Endothelial cell of umbilical vein (primary cell): ENCODE measurements at regions not wholly inside any gene's neighbourhood (a gene's known extent, or its start where the extent isn't known, plus 50 kb on each side); places are given as distances from the start of the nearest gene placed in this dataset.

Experiments
- BruUV-seq: library from RNA; stranded (reverse); fragments of 400-500 nt; replicated peaks from 2 replicates; lab custom pipeline; 2021; lab: Mats Ljungman, UMichigan
- CTCF ChIA-PET: fragments of 300-600, 350-600 bp; sonication (Branson Sonifier 250); formaldehyde crosslinking; loops from one replicate; lab custom pipeline; 2021; ENCODE audit warnings: antibody characterized with exemption, inconsistent platforms; lab: Charles Lee
- POLR2A ChIA-PET: fragments of 300-600, 350-600 bp; sonication (Branson Sonifier 250); formaldehyde crosslinking; loops from one replicate; lab custom pipeline; 2021; ENCODE audit warnings: antibody characterized with exemption, inconsistent platforms; lab: Charles Lee
- DNase-seq: peaks from one replicate; pipeline ENCODE4 v3.0.0-alpha.2; 2011; ENCODE audit warnings: low read depth, low spot score
- FAIRE-seq: peaks from 2 replicates; lab custom pipeline; 2011; peaks lifted over from hg19 to GRCh38; lab: Jason Lieb, UNC
- H2AFZ ChIP-seq: 2 replicates; pipeline ENCODE4 v1.6.0; 2012; ENCODE audit warnings: low read depth, low read length, control low read depth, inconsistent platforms
- H3K27ac ChIP-seq: 2 replicates; pipeline ENCODE4 v1.5.1; 2011; ENCODE audit warnings: low read depth, mild to moderate bottlenecking, control low read depth, low read length, moderate library complexity; ENCODE audit not compliant: insufficient read depth
- H3K27me3 ChIP-seq, 2 experiments: 2 replicates each; pipeline versions ENCODE4 v1.6.0 to v1.6.1; 2011; ENCODE audit warnings: low read length in 2 of 2, mixed read lengths in 1 of 2; ENCODE audit not compliant: control insufficient read depth in 2 of 2, insufficient read depth in 2 of 2
- H3K36me3 ChIP-seq, 2 experiments: 2 replicates in 1 of 2; 3 replicates in 1 of 2; pipeline ENCODE4 v1.5.1; 2011; ENCODE audit warnings: low read length in 2 of 2, mild to moderate bottlenecking in 1 of 2, moderate library complexity in 1 of 2; ENCODE audit not compliant: control insufficient read depth in 2 of 2, insufficient read depth in 2 of 2; ENCODE audit errors: extremely low read depth in 1 of 2
- H3K4me1 ChIP-seq: 3 replicates; pipeline ENCODE4 v1.5.1; 2011; ENCODE audit warnings: mild to moderate bottlenecking, low read length; ENCODE audit not compliant: control insufficient read depth, insufficient read depth; ENCODE audit errors: extremely low read depth
- H3K4me2 ChIP-seq: 2 replicates; pipeline ENCODE4 v1.6.1; 2011; ENCODE audit warnings: low read length, control low read depth, mixed read lengths; ENCODE audit not compliant: insufficient read depth
- H3K4me3 ChIP-seq, 3 experiments: fragments of 200-600 bp in 1 of 3; sonication (generic), shearing (Covaris generic) in 1 of 3; replicated peaks in 1 of 3; 2 replicates each; pipeline ENCODE4 v1.5.1; 2011 to 2016; ENCODE audit warnings: control low read depth in 3 of 3, low read length in 3 of 3, mild to moderate bottlenecking in 2 of 3, inconsistent platforms in 1 of 3, low read depth in 1 of 3, moderate library complexity in 1 of 3; ENCODE audit not compliant: insufficient read depth in 1 of 3
- H3K79me2 ChIP-seq: 2 replicates; pipeline ENCODE4 v1.6.0; 2012; ENCODE audit warnings: low read length, inconsistent platforms; ENCODE audit not compliant: control insufficient read depth, insufficient read depth
- H3K9ac ChIP-seq: replicated peaks from 2 replicates; pipeline ENCODE3; 2011; ENCODE audit warnings: low read length, control low read depth; ENCODE audit not compliant: insufficient read depth; ENCODE audit errors: extremely low read depth
- H3K9me1 ChIP-seq: replicated peaks from 3 replicates; pipeline ENCODE4 v1.6.0; 2011; ENCODE audit warnings: mild to moderate bottlenecking, low read length; ENCODE audit not compliant: control insufficient read depth, insufficient read depth; ENCODE audit errors: extremely low read depth
- H3K9me3 ChIP-seq: replicated peaks from 2 replicates; pipeline ENCODE4 v1.5.1; 2012; ENCODE audit warnings: low read length, inconsistent platforms; ENCODE audit not compliant: control insufficient read depth, insufficient read depth
- H4K20me1 ChIP-seq: replicated peaks from 2 replicates; pipeline ENCODE3; 2011; ENCODE audit warnings: mild to moderate bottlenecking, low read length; ENCODE audit not compliant: control insufficient read depth, insufficient read depth; ENCODE audit errors: extremely low read depth
- EZH2 ChIP-seq: IDR thresholded peaks from 2 replicates; pipeline ENCODE4 v1.6.1; 2012; ENCODE audit warnings: borderline replicate concordance, low read depth, mild to moderate bottlenecking, moderate library complexity, low read length, inconsistent platforms; ENCODE audit not compliant: severe bottlenecking
- JUN ChIP-seq: IDR thresholded peaks from 2 replicates; pipeline ENCODE4 v1.6.1; 2011; ENCODE audit warnings: borderline replicate concordance, low read depth; ENCODE audit not compliant: insufficient read length, insufficient read depth
- dilution Hi-C: fragments of 300-500 bp; cut with MboI; formaldehyde crosslinking; loops from one replicate; pipeline ENCODE4 v1.15.0; 2019; ENCODE audit warnings: low sequenced_read_pairs; ENCODE audit not compliant: extremely low pct_ligation_motif_present
- intact Hi-C: fragments of 100-400 bp; cut with micrococcal nuclease; formaldehyde crosslinking; loops from one replicate; pipeline ENCODE4 v1.10.0; 2022
- TF ChIP-seq, protein P1 (sequence below), 2 donors: IDR thresholded peaks; 1 replicate in 1 of 2; 2 replicates in 1 of 2; pipeline ENCODE4 v1.5.1; 2011; ENCODE audit warnings: low read length in 2 of 2, mild to moderate bottlenecking in 2 of 2, moderate library complexity in 2 of 2, control low read depth in 1 of 2, inconsistent platforms in 1 of 2, low read depth in 1 of 2; ENCODE audit not compliant: insufficient read depth in 1 of 2; ENCODE audit errors: extremely low read depth in 1 of 2

DNA sequence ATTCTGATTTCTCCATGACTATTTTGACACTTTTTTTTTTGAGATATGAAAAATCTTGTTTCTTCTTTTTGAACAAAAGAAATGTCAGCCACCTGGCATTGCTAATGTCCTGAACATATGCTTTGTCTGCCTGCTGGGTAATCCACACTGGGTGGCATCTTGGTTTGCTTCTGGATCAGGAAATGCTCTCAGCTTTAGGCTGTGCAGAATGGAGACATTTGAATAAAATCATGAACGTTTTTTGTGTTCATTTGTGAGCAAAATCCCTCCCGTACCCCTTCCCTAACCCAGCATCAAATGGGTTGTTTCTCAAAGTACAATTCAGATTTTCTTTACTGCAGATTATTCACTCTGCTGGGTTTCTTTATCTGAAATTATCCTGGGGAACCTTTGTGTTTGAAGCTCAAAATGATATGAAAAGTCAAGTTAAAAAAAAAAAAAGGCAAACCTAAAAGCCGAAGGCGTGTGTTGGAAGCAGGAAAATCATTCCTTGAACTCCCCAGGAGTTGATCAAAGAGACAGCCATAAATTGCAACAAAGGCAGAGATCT is 53.4 kb upstream of the KLF7 start:
- ChIA-PET CTCF (interaction anchor here (0.6 to 2.3 kb wide), 5 partner anchors 16 to 81 kb away, joined by 3 to 10 read pairs (median 4); no protein-coding TSS in a partner anchor), POLR2A (no interaction called here)
- Histone ChIP-seq H3K9ac (no peak overlapping the region), H4K20me1 (no peaks in the 10 kb centered on the region), H3K27me3 (no peaks in the 10 kb centered on the region), H3K4me1 (no peaks in the 10 kb centered on the region), H3K36me3 (no peaks in the 10 kb centered on the region), H3K9me1 (no peaks in the 10 kb centered on the region), H3K4me2 (no peak overlapping the region), H3K79me2 (no peaks in the 10 kb centered on the region), H3K27ac (no peak overlapping the region), H2AFZ (no peak overlapping the region), H3K4me3 (no peak overlapping the region), H3K9me3 (no peaks in the 10 kb centered on the region)
- intact Hi-C loops = no loop called here
- dilution Hi-C loops = no loop called here
- BruUV-seq = no TSS peak
- DNase-seq (no peak), FAIRE-seq (no peak)
- TF ChIP-seq, protein P1, sequence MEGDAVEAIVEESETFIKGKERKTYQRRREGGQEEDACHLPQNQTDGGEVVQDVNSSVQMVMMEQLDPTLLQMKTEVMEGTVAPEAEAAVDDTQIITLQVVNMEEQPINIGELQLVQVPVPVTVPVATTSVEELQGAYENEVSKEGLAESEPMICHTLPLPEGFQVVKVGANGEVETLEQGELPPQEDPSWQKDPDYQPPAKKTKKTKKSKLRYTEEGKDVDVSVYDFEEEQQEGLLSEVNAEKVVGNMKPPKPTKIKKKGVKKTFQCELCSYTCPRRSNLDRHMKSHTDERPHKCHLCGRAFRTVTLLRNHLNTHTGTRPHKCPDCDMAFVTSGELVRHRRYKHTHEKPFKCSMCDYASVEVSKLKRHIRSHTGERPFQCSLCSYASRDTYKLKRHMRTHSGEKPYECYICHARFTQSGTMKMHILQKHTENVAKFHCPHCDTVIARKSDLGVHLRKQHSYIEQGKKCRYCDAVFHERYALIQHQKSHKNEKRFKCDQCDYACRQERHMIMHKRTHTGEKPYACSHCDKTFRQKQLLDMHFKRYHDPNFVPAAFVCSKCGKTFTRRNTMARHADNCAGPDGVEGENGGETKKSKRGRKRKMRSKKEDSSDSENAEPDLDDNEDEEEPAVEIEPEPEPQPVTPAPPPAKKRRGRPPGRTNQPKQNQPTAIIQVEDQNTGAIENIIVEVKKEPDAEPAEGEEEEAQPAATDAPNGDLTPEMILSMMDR (IDR thresholded peaks at IDR 0.05; ENCODE audit: extremely low read depth in 1 of 2, insufficient read depth in 1 of 2, low read depth in 1 of 2, low read length in 2 of 2) = no peak
- TF ChIP-seq JUN (no peak), EZH2 (no peak)
